ENCODE measurements at regions not wholly inside any gene's neighbourhood (a gene's known extent, or its start where the extent isn't known, plus 50 kb on each side); places are given as distances from the start of the nearest gene placed in this dataset.

DNA sequence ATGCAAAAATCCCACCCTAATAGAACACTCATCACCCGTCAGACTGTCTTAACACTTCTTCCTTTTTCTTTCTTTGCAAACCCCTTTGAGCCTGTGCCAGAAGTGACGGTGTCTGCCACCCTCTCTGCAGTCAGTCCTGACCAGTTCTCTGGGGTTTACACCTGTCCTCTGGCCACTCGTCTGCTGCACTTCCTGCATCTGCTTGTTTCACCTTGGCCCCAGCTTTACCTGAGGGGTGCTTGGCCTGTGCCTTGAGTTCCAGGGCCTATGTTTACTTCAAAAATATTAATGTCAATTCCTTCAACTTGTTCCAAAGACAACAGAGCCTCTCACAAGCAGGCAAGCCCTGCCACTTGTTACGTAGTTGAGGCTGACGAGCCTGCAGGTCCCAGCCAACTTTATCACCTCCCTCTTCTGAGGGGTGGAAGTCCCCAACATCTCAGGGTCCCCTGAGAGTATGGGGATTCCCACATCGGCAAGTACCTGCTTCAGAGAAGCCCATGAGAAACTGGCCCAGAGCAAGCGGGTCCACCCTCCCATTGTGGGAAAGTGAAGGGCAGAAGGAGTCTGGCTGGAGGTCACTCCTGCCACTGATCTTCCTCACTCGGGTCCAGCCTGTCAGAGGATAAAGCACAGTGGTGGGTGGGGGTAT lies 205.4 kb downstream of the DAD1 start:
- TF ChIP-seq, protein P1, sequence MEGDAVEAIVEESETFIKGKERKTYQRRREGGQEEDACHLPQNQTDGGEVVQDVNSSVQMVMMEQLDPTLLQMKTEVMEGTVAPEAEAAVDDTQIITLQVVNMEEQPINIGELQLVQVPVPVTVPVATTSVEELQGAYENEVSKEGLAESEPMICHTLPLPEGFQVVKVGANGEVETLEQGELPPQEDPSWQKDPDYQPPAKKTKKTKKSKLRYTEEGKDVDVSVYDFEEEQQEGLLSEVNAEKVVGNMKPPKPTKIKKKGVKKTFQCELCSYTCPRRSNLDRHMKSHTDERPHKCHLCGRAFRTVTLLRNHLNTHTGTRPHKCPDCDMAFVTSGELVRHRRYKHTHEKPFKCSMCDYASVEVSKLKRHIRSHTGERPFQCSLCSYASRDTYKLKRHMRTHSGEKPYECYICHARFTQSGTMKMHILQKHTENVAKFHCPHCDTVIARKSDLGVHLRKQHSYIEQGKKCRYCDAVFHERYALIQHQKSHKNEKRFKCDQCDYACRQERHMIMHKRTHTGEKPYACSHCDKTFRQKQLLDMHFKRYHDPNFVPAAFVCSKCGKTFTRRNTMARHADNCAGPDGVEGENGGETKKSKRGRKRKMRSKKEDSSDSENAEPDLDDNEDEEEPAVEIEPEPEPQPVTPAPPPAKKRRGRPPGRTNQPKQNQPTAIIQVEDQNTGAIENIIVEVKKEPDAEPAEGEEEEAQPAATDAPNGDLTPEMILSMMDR (conservative IDR thresholded peaks at IDR 0.05), result no peak
- no peak for TF ChIP-seq ZFX (IDR thresholded peaks at IDR 0.05)

Measured in C4-2B (cell line).